WI38 (cell line): ENCODE measurements at regions not wholly inside any gene's neighbourhood (a gene's known extent, or its start where the extent isn't known, plus 50 kb on each side); places are given as distances from the start of the nearest gene placed in this dataset.
"Not testable (repeated sequence)": the region's sequence is repeated elsewhere in the genome, so short reads cannot be mapped to it uniquely, and the experiment has no call there.

ENCODE experiments used
- H3K4me3 ChIP-seq: 2 replicates; pipeline ENCODE4 v1.5.1; 2011; ENCODE audit warnings: low read depth, mild to moderate bottlenecking, control low read depth, low read length
- CTCF ChIP-seq: IDR thresholded peaks from 2 replicates; pipeline ENCODE4 v1.5.1; 2012; ENCODE audit warnings: low read depth, mild to moderate bottlenecking, control low read depth, low read length

GRCh38 chr19:29154163-29154562, 58.8 kb downstream of the UQCRFS1 start:
- no peak overlapping the region for H3K4me3 ChIP-seq

GRCh38 chr19:29145756-29146155, 67.2 kb downstream of the UQCRFS1 start:
- H3K4me3 ChIP-seq, result no peak overlapping the region
- TF ChIP-seq CTCF, result no peak

More at GRCh38 chr19:29154163-29154562, 58.8 kb downstream of the UQCRFS1 start:
- no peak for TF ChIP-seq CTCF

- no peak overlapping the region for H3K4me3 ChIP-seq
- no peak for TF ChIP-seq CTCF
These were observed 69.8 kb downstream of the UQCRFS1 start for GRCh38 chr19:29143183-29143582.

- TF ChIP-seq CTCF, result no peak
- H3K4me3 ChIP-seq, result no peak overlapping the region
These were observed 73.7 kb downstream of the UQCRFS1 start for GRCh38 chr19:29139227-29139626.

- not testable (repeated sequence) for H3K4me3 ChIP-seq
These were observed 74.7 kb downstream of the UQCRFS1 start for GRCh38 chr19:29138206-29138605.

GRCh38 chr19:29131456-29131855, 81.5 kb downstream of the UQCRFS1 start:
- no peak overlapping the region for H3K4me3 ChIP-seq
- TF ChIP-seq CTCF, result no peak

- no peak for TF ChIP-seq CTCF
- H3K4me3 ChIP-seq, result no peak overlapping the region
These were observed 83.8 kb downstream of the UQCRFS1 start for GRCh38 chr19:29129148-29129547.

- no peak overlapping the region for H3K4me3 ChIP-seq
- TF ChIP-seq CTCF, result no peak
These were observed 84.7 kb downstream of the UQCRFS1 start for GRCh38 chr19:29128203-29128602.
